ENCODE measurements at regions not wholly inside any gene's neighbourhood (a gene's known extent, or its start where the extent isn't known, plus 50 kb on each side); places are given as distances from the start of the nearest gene placed in this dataset.

DNA sequence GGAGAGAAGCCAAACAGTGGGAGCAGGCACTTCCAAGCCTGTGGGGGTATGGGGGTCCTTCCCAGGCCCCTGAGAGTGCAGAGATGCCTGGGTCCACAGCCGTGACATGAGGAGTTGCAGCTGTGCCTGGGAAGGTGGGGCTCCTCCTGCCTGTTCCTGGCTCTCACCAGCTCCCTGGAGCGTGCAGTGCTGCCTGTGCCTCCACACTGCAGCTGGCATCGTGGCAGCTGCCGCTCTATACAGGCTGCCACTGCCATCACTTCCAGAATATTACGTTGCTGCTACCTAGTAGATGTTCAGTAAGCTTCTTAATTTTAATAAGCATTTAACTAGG lies 223.7 kb downstream of the KCNC2 start:
- DNase-seq (ENCODE audit: low read depth) = no peak

DNA sequence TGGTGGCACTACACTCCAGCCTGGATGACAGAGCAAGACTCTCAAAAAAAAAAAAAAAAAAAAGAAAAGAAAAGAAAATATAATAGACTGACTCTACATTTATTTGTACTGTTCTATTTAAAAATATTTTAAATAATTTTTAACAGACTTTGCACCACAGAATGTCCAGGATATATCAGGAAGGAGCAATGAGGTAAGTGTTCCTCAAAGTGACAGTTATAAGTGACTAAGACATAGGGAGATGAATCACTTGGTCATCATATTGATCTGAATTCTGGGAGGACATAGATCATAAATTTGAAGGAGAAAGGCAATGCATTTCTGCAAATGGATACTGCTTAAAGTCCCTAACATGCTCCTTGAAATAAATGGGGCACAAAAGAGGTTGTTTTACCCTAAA lies 221.5 kb downstream of the KCNC2 start:
- no peak for DNase-seq (ENCODE audit: low read depth)

Measured in amniotic epithelial cell (primary cell).